Breast epithelium (tissue), 3 donors: ENCODE measurements at regions not wholly inside any gene's neighbourhood (a gene's known extent, or its start where the extent isn't known, plus 50 kb on each side); places are given as distances from the start of the nearest gene placed in this dataset.

Experiments used
- CTCF ChIP-seq, 3 donors: fragments of 450-650 bp; IDR thresholded peaks; one replicate each; pipeline ENCODE4 v1.5.1; 2016 to 2017; ENCODE audit warnings: antibody characterized with exemption in 3 of 3, mild to moderate bottlenecking in 3 of 3, moderate library complexity in 3 of 3
- POLR2A ChIP-seq: fragments of 450-650 bp; IDR thresholded peaks from one replicate; pipeline ENCODE4 v1.6.1; 2016; ENCODE audit warnings: antibody characterized with exemption, mild to moderate bottlenecking, moderate library complexity
- POLR2AphosphoS5 ChIP-seq, 3 donors: sonication (generic); formaldehyde crosslinking; IDR thresholded peaks; one replicate each; pipeline ENCODE4 v1.6.1; 2017; ENCODE audit warnings: antibody characterized with exemption in 3 of 3

- TF ChIP-seq CTCF (IDR thresholded peaks at IDR 0.05) (no peak), POLR2A (no peak), POLR2AphosphoS5 (IDR thresholded peaks at IDR 0.05) (no peak)
These were observed 59.7 kb upstream of the CDH20 start for GRCh38 chr18:61273533-61273932.
